ENCODE measurements at regions not wholly inside any gene's neighbourhood (a gene's known extent, or its start where the extent isn't known, plus 50 kb on each side); places are given as distances from the start of the nearest gene placed in this dataset.
"Not testable (repeated sequence)": the region's sequence is repeated elsewhere in the genome, so short reads cannot be mapped to it uniquely, and the experiment has no call there.

DNA sequence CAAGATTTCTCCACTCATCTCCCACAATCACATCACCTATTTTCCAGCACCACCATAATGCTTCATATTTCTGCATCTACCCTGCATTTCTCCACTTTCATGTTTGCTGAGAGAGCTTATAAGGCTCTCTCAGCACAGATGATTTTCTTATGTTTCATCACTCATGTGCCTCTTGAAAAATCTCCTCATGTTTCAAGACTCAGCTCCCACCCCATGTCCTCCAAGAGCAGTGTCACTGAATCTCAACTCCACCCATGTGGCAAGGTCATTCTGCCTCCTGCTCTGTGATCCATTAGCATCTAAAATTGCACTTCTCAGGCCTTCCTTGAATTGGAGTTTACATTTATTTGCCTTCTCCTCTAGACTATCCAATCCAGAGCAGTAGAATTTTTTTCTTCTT is 178.7 kb upstream of the IRAK1BP1 start:
- no peak for DNase-seq
- TF ChIP-seq, protein P1, sequence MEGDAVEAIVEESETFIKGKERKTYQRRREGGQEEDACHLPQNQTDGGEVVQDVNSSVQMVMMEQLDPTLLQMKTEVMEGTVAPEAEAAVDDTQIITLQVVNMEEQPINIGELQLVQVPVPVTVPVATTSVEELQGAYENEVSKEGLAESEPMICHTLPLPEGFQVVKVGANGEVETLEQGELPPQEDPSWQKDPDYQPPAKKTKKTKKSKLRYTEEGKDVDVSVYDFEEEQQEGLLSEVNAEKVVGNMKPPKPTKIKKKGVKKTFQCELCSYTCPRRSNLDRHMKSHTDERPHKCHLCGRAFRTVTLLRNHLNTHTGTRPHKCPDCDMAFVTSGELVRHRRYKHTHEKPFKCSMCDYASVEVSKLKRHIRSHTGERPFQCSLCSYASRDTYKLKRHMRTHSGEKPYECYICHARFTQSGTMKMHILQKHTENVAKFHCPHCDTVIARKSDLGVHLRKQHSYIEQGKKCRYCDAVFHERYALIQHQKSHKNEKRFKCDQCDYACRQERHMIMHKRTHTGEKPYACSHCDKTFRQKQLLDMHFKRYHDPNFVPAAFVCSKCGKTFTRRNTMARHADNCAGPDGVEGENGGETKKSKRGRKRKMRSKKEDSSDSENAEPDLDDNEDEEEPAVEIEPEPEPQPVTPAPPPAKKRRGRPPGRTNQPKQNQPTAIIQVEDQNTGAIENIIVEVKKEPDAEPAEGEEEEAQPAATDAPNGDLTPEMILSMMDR (IDR thresholded peaks at IDR 0.05; ENCODE audit: low read depth, low read length) = no peak

DNA sequence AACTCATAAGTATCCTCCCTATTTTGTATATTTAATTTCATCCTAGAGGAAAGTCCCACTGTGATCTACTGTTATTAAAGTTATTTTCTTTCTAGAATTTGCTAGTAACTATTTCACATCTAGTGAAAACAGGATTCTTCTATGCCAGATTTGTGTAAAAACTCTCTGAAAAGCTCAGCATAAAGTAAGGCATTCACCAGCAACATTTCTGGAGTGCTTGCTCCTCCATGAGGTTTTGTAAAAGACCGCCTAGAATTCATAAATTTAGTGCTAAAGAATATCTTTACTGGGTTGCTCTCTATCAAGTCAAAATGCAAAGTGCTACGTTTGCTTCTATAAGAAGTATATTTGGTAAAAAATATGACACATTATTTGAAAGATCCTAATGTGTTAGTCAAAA is 173.5 kb upstream of the IRAK1BP1 start:
- H3K27ac ChIP-seq = no peak overlapping the region
- H3K4me3 ChIP-seq (ENCODE audit: low read depth, low read length) = no peak overlapping the region
- DNase-seq = no peak
- TF ChIP-seq, protein P1 (IDR thresholded peaks at IDR 0.05; ENCODE audit: low read depth, low read length) = no peak
- no peaks in the 10 kb centered on the region for H3K27me3 ChIP-seq (ENCODE audit: insufficient read depth, low read depth, severe bottlenecking)
- no peaks in the 10 kb centered on the region for H3K9me3 ChIP-seq (ENCODE audit: severe bottlenecking)
- no peaks in the 10 kb centered on the region for H3K36me3 ChIP-seq

More for the DNA sequence above, 178.7 kb upstream of the IRAK1BP1 start:
- no peak overlapping the region for H3K27ac ChIP-seq
- H3K27me3 ChIP-seq (ENCODE audit: insufficient read depth, low read depth, severe bottlenecking) = no peaks in the 10 kb centered on the region
- no peaks in the 10 kb centered on the region for H3K36me3 ChIP-seq
- H3K4me3 ChIP-seq (ENCODE audit: low read depth, low read length) = no peak overlapping the region
- no peaks in the 10 kb centered on the region for H3K9me3 ChIP-seq (ENCODE audit: severe bottlenecking)

DNA sequence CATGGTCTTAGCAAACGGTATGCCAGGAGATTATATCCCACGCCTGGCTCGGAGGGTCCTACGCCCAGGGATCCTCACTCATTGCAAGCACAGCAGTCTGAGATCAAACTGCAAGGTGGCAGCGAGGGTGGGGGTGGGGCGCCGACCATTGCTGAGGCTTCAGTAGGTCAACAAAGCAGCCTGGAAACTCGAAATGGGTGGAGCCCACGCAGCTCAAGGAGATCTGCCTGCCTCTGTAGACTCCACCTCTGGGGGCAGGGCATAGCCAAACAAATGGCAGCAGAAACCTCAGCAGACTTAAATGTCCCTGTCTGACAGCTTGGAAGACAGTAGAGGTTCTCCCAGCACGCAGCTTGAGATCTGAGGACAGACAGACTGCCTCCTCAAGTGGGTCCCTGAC is 172.7 kb upstream of the IRAK1BP1 start:
- not testable (repeated sequence) for H3K27ac ChIP-seq; H3K36me3 ChIP-seq; H3K9me3 ChIP-seq (ENCODE audit: severe bottlenecking); H3K27me3 ChIP-seq (ENCODE audit: insufficient read depth, low read depth, severe bottlenecking); DNase-seq; H3K4me3 ChIP-seq (ENCODE audit: low read depth, low read length)

DNA sequence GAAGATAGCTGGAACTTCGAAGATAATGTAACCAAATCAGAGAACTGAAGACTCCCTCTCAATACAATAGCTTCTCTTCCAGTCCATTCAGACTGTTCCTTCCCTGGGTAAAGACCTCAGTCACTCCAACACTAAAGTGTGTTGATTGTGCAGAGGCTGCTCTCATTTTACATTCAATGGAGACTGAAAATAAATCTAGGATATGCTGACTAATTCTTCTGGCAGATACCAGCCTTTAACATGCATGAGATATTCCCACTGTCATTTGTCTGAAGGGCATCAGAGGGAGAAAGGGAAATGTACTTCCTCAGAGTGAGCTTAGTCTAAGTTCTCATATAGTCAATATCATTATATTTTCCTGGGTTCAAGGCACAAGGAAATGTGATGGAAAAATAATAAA is 166.4 kb upstream of the IRAK1BP1 start:
- TF ChIP-seq, protein P1 (IDR thresholded peaks at IDR 0.05; ENCODE audit: low read depth, low read length) = no peak
- no peaks in the 10 kb centered on the region for H3K27me3 ChIP-seq (ENCODE audit: insufficient read depth, low read depth, severe bottlenecking)
- no peak overlapping the region for H3K27ac ChIP-seq
- DNase-seq = no peak
- no peaks in the 10 kb centered on the region for H3K36me3 ChIP-seq
- no peaks in the 10 kb centered on the region for H3K9me3 ChIP-seq (ENCODE audit: severe bottlenecking)
- no peak overlapping the region for H3K4me3 ChIP-seq (ENCODE audit: low read depth, low read length)

DNA sequence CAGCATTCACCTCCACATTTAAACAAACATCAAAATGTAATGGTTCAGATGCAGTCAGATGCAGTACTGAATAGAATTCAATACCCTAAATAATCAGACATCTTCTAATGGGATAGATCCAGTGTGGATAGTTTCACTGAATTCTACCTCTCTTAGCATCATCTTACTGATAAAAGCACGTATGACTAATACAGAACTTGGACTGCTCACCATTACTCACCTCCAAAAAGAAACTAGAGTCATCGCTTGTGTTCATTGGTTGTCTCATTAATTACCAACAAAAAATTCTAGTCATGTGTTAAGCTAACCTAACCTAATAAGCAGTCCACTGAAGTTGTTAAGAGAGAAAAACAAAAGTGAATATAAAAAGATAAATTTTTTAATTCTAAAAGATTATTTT is 165.9 kb upstream of the IRAK1BP1 start:
- Histone ChIP-seq H3K27me3 (ENCODE audit: insufficient read depth, low read depth, severe bottlenecking) (no peaks in the 10 kb centered on the region), H3K9me3 (ENCODE audit: severe bottlenecking) (no peaks in the 10 kb centered on the region), H3K4me3 (ENCODE audit: low read depth, low read length) (no peak overlapping the region), H3K36me3 (no peaks in the 10 kb centered on the region), H3K27ac (no peak overlapping the region)
- TF ChIP-seq, protein P1 (IDR thresholded peaks at IDR 0.05; ENCODE audit: low read depth, low read length) = no peak
- no peak for DNase-seq

DNA sequence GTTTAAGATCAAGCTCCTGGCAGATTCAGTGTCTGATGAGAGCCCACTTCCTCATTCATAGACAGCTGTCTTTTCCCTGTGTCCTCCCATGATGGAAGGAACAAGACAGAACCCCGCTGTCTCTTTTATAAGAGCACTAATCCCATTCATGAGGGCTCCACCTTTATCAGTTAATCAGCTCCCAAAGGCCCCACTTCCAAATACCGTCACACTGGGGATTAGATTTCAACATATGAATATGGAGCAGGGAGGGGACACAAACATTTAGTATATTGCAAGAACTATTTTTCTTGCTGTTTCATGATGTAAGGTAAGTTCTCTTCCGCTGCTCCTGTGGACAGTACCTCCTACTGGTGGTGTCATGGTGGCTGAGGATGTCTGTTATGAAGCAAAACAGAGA is 158.3 kb upstream of the IRAK1BP1 start:
- TF ChIP-seq, protein P1 (IDR thresholded peaks at IDR 0.05; ENCODE audit: low read depth, low read length) = no peak
- DNase-seq = no peak
- Histone ChIP-seq H3K9me3 (ENCODE audit: severe bottlenecking) (no peaks in the 10 kb centered on the region), H3K27me3 (ENCODE audit: insufficient read depth, low read depth, severe bottlenecking) (no peaks in the 10 kb centered on the region), H3K36me3 (no peaks in the 10 kb centered on the region), H3K27ac (no peak overlapping the region), H3K4me3 (ENCODE audit: low read depth, low read length) (no peak overlapping the region)
